ENCODE measurements at regions not wholly inside any gene's neighbourhood (a gene's known extent, or its start where the extent isn't known, plus 50 kb on each side); places are given as distances from the start of the nearest gene placed in this dataset.

GRCh38 chr13:33536601-33537000 is 251.0 kb upstream of the STARD13 start:
- no peak for TF ChIP-seq CTCF (IDR thresholded peaks at IDR 0.05; ENCODE audit: borderline replicate concordance, insufficient read depth, low read depth, low read length)
- no peak overlapping the region for H3K4me3 ChIP-seq (ENCODE audit: low read depth, low read length)

- H3K4me3 ChIP-seq (ENCODE audit: low read depth, low read length): no peak overlapping the region
- no peak for TF ChIP-seq CTCF (IDR thresholded peaks at IDR 0.05; ENCODE audit: borderline replicate concordance, insufficient read depth, low read depth, low read length)
These were observed 251.5 kb upstream of the STARD13 start for GRCh38 chr13:33537026-33537425.

GRCh38 chr13:33537676-33538075 is 252.1 kb upstream of the STARD13 start:
- no peak overlapping the region for H3K4me3 ChIP-seq (ENCODE audit: low read depth, low read length)
- no peak for TF ChIP-seq CTCF (IDR thresholded peaks at IDR 0.05; ENCODE audit: borderline replicate concordance, insufficient read depth, low read depth, low read length)

- H3K4me3 ChIP-seq (ENCODE audit: low read depth, low read length): no peak overlapping the region
These were observed 255.9 kb upstream of the STARD13 start for GRCh38 chr13:33541456-33541855.

GRCh38 chr13:33541962-33542308 is 256.4 kb upstream of the STARD13 start:
- H3K4me3 ChIP-seq (ENCODE audit: low read depth, low read length): peak overlapping the region; percentile 63
- TF ChIP-seq CTCF (IDR thresholded peaks at IDR 0.05; ENCODE audit: borderline replicate concordance, insufficient read depth, low read depth, low read length): no peak

More at GRCh38 chr13:33541456-33541855, 255.9 kb upstream of the STARD13 start:
- no peak for TF ChIP-seq CTCF (IDR thresholded peaks at IDR 0.05; ENCODE audit: borderline replicate concordance, insufficient read depth, low read depth, low read length)

- H3K4me3 ChIP-seq (ENCODE audit: low read depth, low read length): peak overlapping the region; percentile 63
- peak; percentile 82 for TF ChIP-seq CTCF (IDR thresholded peaks at IDR 0.05; ENCODE audit: borderline replicate concordance, insufficient read depth, low read depth, low read length)
These were observed 256.9 kb upstream of the STARD13 start for GRCh38 chr13:33542309-33543088.

GRCh38 chr13:33543089-33543459 is 257.5 kb upstream of the STARD13 start:
- TF ChIP-seq CTCF (IDR thresholded peaks at IDR 0.05; ENCODE audit: borderline replicate concordance, insufficient read depth, low read depth, low read length): no peak
- H3K4me3 ChIP-seq (ENCODE audit: low read depth, low read length): peak overlapping the region; percentile 40

All from GM12875 (cell line).